OCI-LY1 (cell line): ENCODE measurements at regions not wholly inside any gene's neighbourhood (a gene's known extent, or its start where the extent isn't known, plus 50 kb on each side); places are given as distances from the start of the nearest gene placed in this dataset.

Source experiments
- CTCF ChIP-seq: fragments of 200-600 bp; sonication (generic), shearing (Covaris generic); IDR thresholded peaks from 2 replicates; pipeline ENCODE4 v1.5.1; 2017; ENCODE audit warnings: mild to moderate bottlenecking, antibody characterized with exemption, low read length, moderate library complexity, mixed read lengths
- EZH2 ChIP-seq: fragments of 200-600 bp; sonication (generic), shearing (Covaris generic); IDR thresholded peaks from 2 replicates; pipeline ENCODE4 v1.8.0; 2017; ENCODE audit warnings: borderline replicate concordance, mixed run types, mild to moderate bottlenecking, antibody characterized with exemption, low read length, moderate library complexity, mixed read lengths

- TF ChIP-seq CTCF (no peak), EZH2 (no peak)
Observed at GRCh38 chr2:42880738-42881690, 88.6 kb upstream of the HAAO start.
